ENCODE measurements at regions not wholly inside any gene's neighbourhood (a gene's known extent, or its start where the extent isn't known, plus 50 kb on each side); places are given as distances from the start of the nearest gene placed in this dataset.

DNA sequence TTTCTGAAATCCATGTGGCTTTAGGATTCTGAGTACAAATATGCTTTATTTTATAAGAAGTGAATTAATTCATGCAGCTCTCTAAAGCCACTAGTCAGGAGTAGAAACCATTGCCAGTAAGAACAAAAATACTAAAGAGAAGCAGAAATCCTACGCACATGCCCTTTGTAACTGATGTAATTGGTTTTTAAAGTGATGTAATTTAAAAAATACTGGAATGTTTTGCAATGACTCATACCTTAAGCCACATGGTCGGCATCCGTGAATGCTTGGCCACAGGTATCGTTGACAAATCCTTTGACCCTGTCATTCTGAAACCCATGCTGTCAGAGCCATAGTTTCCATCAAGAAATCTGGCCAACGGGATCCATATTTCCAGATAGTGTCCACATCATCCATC, 213.3 kb downstream of the ACKR3 start (continued):
- TF ChIP-seq TBP (IDR thresholded peaks at IDR 0.05; ENCODE audit: low read depth, low read length) (no peak), SP1 (IDR thresholded peaks at IDR 0.05; ENCODE audit: low read depth, low read length) (no peak), POU5F1 (IDR thresholded peaks at IDR 0.05; ENCODE audit: low read depth, low read length) (no peak)

All from H1 (cell line).